HG03064 (cell line): ENCODE measurements at regions not wholly inside any gene's neighbourhood (a gene's known extent, or its start where the extent isn't known, plus 50 kb on each side); places are given as distances from the start of the nearest gene placed in this dataset.
"Not testable (repeated sequence)": the region's sequence is repeated elsewhere in the genome, so short reads cannot be mapped to it uniquely, and the experiment has no call there.

Experiments
- ATAC-seq: cut with Tn5 transposase; IDR thresholded peaks from one replicate; pipeline ENCODE4 v1.9.1; 2021; ENCODE audit warnings: low read depth; ENCODE audit not compliant: unreplicated experiment

GRCh38 chr9:27671636-27672035, 98.4 kb upstream of the C9orf72 start:
- no peak for ATAC-seq

GRCh38 chr9:27672718-27673117, 99.4 kb upstream of the C9orf72 start:
- ATAC-seq, result no peak

GRCh38 chr9:27673641-27674040, 100.4 kb upstream of the C9orf72 start:
- ATAC-seq, result no peak

- no peak for ATAC-seq
Measured at GRCh38 chr9:27675354-27675753, 102.1 kb upstream of the C9orf72 start.

GRCh38 chr9:27676827-27677226, 103.5 kb upstream of the C9orf72 start:
- no peak for ATAC-seq

GRCh38 chr9:27679338-27679737, 106.1 kb upstream of the C9orf72 start:
- no peak for ATAC-seq

GRCh38 chr9:27683181-27683580, 109.9 kb upstream of the C9orf72 start:
- ATAC-seq, result no peak

- ATAC-seq, result no peak
Measured at GRCh38 chr9:27688954-27689353, 115.7 kb upstream of the C9orf72 start.

GRCh38 chr9:27690816-27691215, 117.5 kb upstream of the C9orf72 start:
- ATAC-seq, result not testable (repeated sequence)

- ATAC-seq, result no peak
Measured at GRCh38 chr9:27699621-27700020, 126.3 kb upstream of the C9orf72 start.

GRCh38 chr9:27701016-27701415, 127.7 kb upstream of the C9orf72 start:
- no peak for ATAC-seq

- no peak for ATAC-seq
Measured at GRCh38 chr9:27701587-27701986, 128.3 kb upstream of the C9orf72 start.

- no peak for ATAC-seq
Measured at GRCh38 chr9:27703216-27703980, 130.1 kb upstream of the C9orf72 start.

GRCh38 chr9:27711241-27711640, 138.0 kb upstream of the C9orf72 start:
- ATAC-seq, result no peak

GRCh38 chr9:27712806-27713205, 139.5 kb upstream of the C9orf72 start:
- ATAC-seq, result no peak

- no peak for ATAC-seq
Measured at GRCh38 chr9:27714388-27714787, 141.1 kb upstream of the C9orf72 start.

- no peak for ATAC-seq
Measured at GRCh38 chr9:27715651-27716050, 142.4 kb upstream of the C9orf72 start.

GRCh38 chr9:27717991-27718390, 144.7 kb upstream of the C9orf72 start:
- no peak for ATAC-seq

- no peak for ATAC-seq
Measured at GRCh38 chr9:27719711-27720110, 146.4 kb upstream of the C9orf72 start.

- ATAC-seq, result no peak
Measured at GRCh38 chr9:27722866-27723265, 149.6 kb upstream of the C9orf72 start.

GRCh38 chr9:27726244-27727081, 153.2 kb upstream of the C9orf72 start:
- no peak for ATAC-seq

GRCh38 chr9:27732494-27732893, 159.2 kb upstream of the C9orf72 start:
- no peak for ATAC-seq
